Epithelial cell of esophagus (primary cell): ENCODE measurements at regions not wholly inside any gene's neighbourhood (a gene's known extent, or its start where the extent isn't known, plus 50 kb on each side); places are given as distances from the start of the nearest gene placed in this dataset.

Experiments used
- DNase-seq: peaks from one replicate; pipeline ENCODE4 v3.0.0; 2010; ENCODE audit warnings: low read depth
- H3K4me3 ChIP-seq: 2 replicates; pipeline ENCODE4 v1.5.1; 2011; ENCODE audit warnings: mild to moderate bottlenecking, low read length, control low read depth
- CTCF ChIP-seq: IDR thresholded peaks from 2 replicates; pipeline ENCODE4 v1.5.1; 2011; ENCODE audit warnings: low read depth, mild to moderate bottlenecking, low read length, control low read depth, inconsistent platforms; ENCODE audit not compliant: insufficient read depth; ENCODE audit errors: missing control alignments

- DNase-seq = no peak
- no peak overlapping the region for H3K4me3 ChIP-seq
- TF ChIP-seq CTCF = no peak
Observed at GRCh38 chr12:93097417-93097816, 168.3 kb upstream of the EEA1 start.

- DNase-seq = peak; percentile 69
Observed at GRCh38 chr12:93098077-93098476, 169.0 kb upstream of the EEA1 start.

GRCh38 chr12:93099792-93100191, 170.7 kb upstream of the EEA1 start:
- H3K4me3 ChIP-seq = no peak overlapping the region
- TF ChIP-seq CTCF = no peak
- no peak for DNase-seq

More at GRCh38 chr12:93098077-93098476, 169.0 kb upstream of the EEA1 start:
- peak; percentile 56 for TF ChIP-seq CTCF
- H3K4me3 ChIP-seq = no peak overlapping the region

DNA sequence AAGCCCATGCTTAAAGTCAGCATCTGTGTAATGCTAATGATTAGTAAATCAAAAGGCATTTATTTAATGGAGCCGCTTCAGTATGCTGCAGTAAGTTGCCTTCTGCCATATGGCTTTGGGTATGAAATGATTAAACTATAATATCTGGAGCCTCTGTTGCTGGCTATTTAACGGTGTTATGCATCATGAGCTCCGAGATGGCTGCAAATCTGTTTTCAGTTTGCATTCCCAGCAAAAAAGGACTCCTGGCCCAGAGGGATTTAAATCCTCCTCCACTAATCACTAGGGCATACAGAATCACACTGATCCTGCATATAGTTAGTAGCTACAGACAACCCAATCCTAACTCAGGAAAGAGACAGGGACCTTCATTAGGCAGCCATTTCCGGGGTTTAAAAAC, 171.5 kb upstream of the EEA1 start:
- no peak for DNase-seq
- TF ChIP-seq CTCF = no peak
- H3K4me3 ChIP-seq = no peak overlapping the region

- TF ChIP-seq CTCF = no peak
- DNase-seq = no peak
Observed at GRCh38 chr12:93101367-93101766, 172.3 kb upstream of the EEA1 start.

GRCh38 chr12:93102312-93102711, 173.2 kb upstream of the EEA1 start:
- no peak overlapping the region for H3K4me3 ChIP-seq
- no peak for TF ChIP-seq CTCF
- DNase-seq = no peak

More at GRCh38 chr12:93101367-93101766, 172.3 kb upstream of the EEA1 start:
- H3K4me3 ChIP-seq = no peak overlapping the region

GRCh38 chr12:93102744-93103143, 173.6 kb upstream of the EEA1 start:
- no peak for DNase-seq
- no peak overlapping the region for H3K4me3 ChIP-seq
- no peak for TF ChIP-seq CTCF
